ENCODE measurements at regions not wholly inside any gene's neighbourhood (a gene's known extent, or its start where the extent isn't known, plus 50 kb on each side); places are given as distances from the start of the nearest gene placed in this dataset.

GRCh38 chr14:53545217-53545616, 392.1 kb upstream of the DDHD1 start:
- H2AFZ ChIP-seq (ENCODE audit: low read depth, low read length) = no peak overlapping the region
- no peaks in the 10 kb centered on the region for H3K79me2 ChIP-seq (ENCODE audit: insufficient read depth, low read length)
- H3K4me2 ChIP-seq (ENCODE audit: insufficient read depth, low read length) = no peak overlapping the region
- H3K9ac ChIP-seq (ENCODE audit: low read depth, low read length) = no peak overlapping the region
- H3K27me3 ChIP-seq (ENCODE audit: insufficient read depth, low read length, poor library complexity) = no peaks in the 10 kb centered on the region
- no peak for ATAC-seq (ENCODE audit: insufficient read depth, low read depth)
- H3K4me3 ChIP-seq (ENCODE audit: low read depth in 1 of 2, low read length in 2 of 2) = no peak overlapping the region
- TF ChIP-seq EZH2 (IDR thresholded peaks at IDR 0.05; ENCODE audit: borderline replicate concordance, low read depth, low read length, severe bottlenecking) (no peak), CTCF (IDR thresholded peaks at IDR 0.05; ENCODE audit: borderline replicate concordance, extremely low read depth, low read length, poor library complexity, severe bottlenecking) (no peak)
- H3K9me3 ChIP-seq (ENCODE audit: insufficient read depth, low read length, severe bottlenecking) = no peaks in the 10 kb centered on the region
- H3K4me1 ChIP-seq (ENCODE audit: insufficient read depth, low read length) = no peaks in the 10 kb centered on the region
- no peaks in the 10 kb centered on the region for H4K20me1 ChIP-seq (ENCODE audit: insufficient read depth, low read length)
- H3K27ac ChIP-seq (ENCODE audit: low read length) = no peak overlapping the region
- no peaks in the 10 kb centered on the region for H3K36me3 ChIP-seq (ENCODE audit: insufficient read depth, low read length)
- no peak for DNase-seq

GRCh38 chr14:53542732-53543131, 389.6 kb upstream of the DDHD1 start:
- TF ChIP-seq EZH2 (IDR thresholded peaks at IDR 0.05; ENCODE audit: borderline replicate concordance, low read depth, low read length, severe bottlenecking) = no peak
- no peak for TF ChIP-seq CTCF (IDR thresholded peaks at IDR 0.05; ENCODE audit: borderline replicate concordance, extremely low read depth, low read length, poor library complexity, severe bottlenecking)
- Histone ChIP-seq H3K4me1 (ENCODE audit: insufficient read depth, low read length) (peaks cover 8% of the 10 kb centered on the region), H3K4me3 (ENCODE audit: low read depth in 1 of 2, low read length in 2 of 2) (no peak overlapping the region), H3K9ac (ENCODE audit: low read depth, low read length) (no peak overlapping the region), H3K36me3 (ENCODE audit: insufficient read depth, low read length) (no peaks in the 10 kb centered on the region), H3K27ac (ENCODE audit: low read length) (no peak overlapping the region), H3K79me2 (ENCODE audit: insufficient read depth, low read length) (no peaks in the 10 kb centered on the region), H3K9me3 (ENCODE audit: insufficient read depth, low read length, severe bottlenecking) (no peaks in the 10 kb centered on the region), H4K20me1 (ENCODE audit: insufficient read depth, low read length) (no peaks in the 10 kb centered on the region), H3K4me2 (ENCODE audit: insufficient read depth, low read length) (no peak overlapping the region), H3K27me3 (ENCODE audit: insufficient read depth, low read length, poor library complexity) (no peaks in the 10 kb centered on the region), H2AFZ (ENCODE audit: low read depth, low read length) (no peak overlapping the region)
- ATAC-seq (ENCODE audit: insufficient read depth, low read depth) = no peak
- DNase-seq = no peak

- DNase-seq = no peak
- no peak for TF ChIP-seq CTCF (IDR thresholded peaks at IDR 0.05; ENCODE audit: borderline replicate concordance, extremely low read depth, low read length, poor library complexity, severe bottlenecking)
- no peak for TF ChIP-seq EZH2 (IDR thresholded peaks at IDR 0.05; ENCODE audit: borderline replicate concordance, low read depth, low read length, severe bottlenecking)
- no peaks in the 10 kb centered on the region for H3K27me3 ChIP-seq (ENCODE audit: insufficient read depth, low read length, poor library complexity)
- no peak overlapping the region for H3K4me2 ChIP-seq (ENCODE audit: insufficient read depth, low read length)
- H3K27ac ChIP-seq (ENCODE audit: low read length) = no peak overlapping the region
- H3K4me3 ChIP-seq (ENCODE audit: low read depth in 1 of 2, low read length in 2 of 2) = no peak overlapping the region
- H3K79me2 ChIP-seq (ENCODE audit: insufficient read depth, low read length) = no peaks in the 10 kb centered on the region
- peaks cover 8% of the 10 kb centered on the region for H3K4me1 ChIP-seq (ENCODE audit: insufficient read depth, low read length)
- H3K9ac ChIP-seq (ENCODE audit: low read depth, low read length) = no peak overlapping the region
- ATAC-seq (ENCODE audit: insufficient read depth, low read depth) = no peak
- H4K20me1 ChIP-seq (ENCODE audit: insufficient read depth, low read length) = no peaks in the 10 kb centered on the region
- H3K9me3 ChIP-seq (ENCODE audit: insufficient read depth, low read length, severe bottlenecking) = no peaks in the 10 kb centered on the region
- H2AFZ ChIP-seq (ENCODE audit: low read depth, low read length) = no peak overlapping the region
- no peaks in the 10 kb centered on the region for H3K36me3 ChIP-seq (ENCODE audit: insufficient read depth, low read length)
Measured at GRCh38 chr14:53541411-53541810, 388.3 kb upstream of the DDHD1 start.

All from DND-41 (cell line).